ENCODE measurements at regions not wholly inside any gene's neighbourhood (a gene's known extent, or its start where the extent isn't known, plus 50 kb on each side); places are given as distances from the start of the nearest gene placed in this dataset.
"Not testable (repeated sequence)": the region's sequence is repeated elsewhere in the genome, so short reads cannot be mapped to it uniquely, and the experiment has no call there.

- no peak for DNase-seq (ENCODE audit: low read depth)
- no peaks in the 10 kb centered on the region for H3K9me3 ChIP-seq (ENCODE audit: control insufficient read depth, low read length)
- no peaks in the 10 kb centered on the region for H3K27me3 ChIP-seq (replicated peaks; ENCODE audit: control insufficient read depth, insufficient read depth, low read length)
These were observed 83.0 kb upstream of the DTNBP1 start for GRCh38 chr6:15745781-15746180.

DNA sequence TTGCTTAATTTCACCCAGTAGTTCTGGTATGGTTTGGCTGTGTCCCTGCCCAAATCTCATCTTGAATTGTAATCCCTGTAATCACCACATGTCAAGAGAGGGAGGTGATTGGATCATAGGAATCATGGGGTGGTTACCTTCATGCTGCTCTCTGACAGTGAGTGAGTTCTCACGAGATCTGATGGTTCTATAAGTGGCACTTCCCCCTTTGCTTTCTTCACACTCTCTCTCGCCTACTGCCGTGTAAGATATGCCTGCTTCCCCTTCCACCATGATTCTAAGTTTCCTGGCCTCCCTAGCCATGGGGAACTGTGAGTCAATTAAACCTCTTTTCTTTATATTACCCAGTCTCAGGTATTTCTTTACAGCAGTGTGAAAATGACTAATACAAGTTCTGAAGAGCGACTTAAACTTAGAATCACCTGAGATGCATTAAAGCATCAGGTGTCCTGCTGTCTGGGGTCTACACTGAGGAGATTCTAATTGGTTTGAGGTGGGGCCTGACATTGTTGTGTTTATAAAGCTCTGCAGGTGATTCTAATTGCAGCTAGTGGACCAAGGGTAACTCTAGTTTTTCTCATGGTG is 82.1 kb upstream of the DTNBP1 start:
- no peak overlapping the region for H3K9ac ChIP-seq (ENCODE audit: low read length)
- no peaks in the 10 kb centered on the region for H3K4me1 ChIP-seq (ENCODE audit: control insufficient read depth, insufficient read depth, low read length)
- no peaks in the 10 kb centered on the region for H3K27me3 ChIP-seq (replicated peaks; ENCODE audit: control insufficient read depth, insufficient read depth, low read length)
- DNase-seq (ENCODE audit: low read depth) = no peak
- no peak overlapping the region for H3K4me3 ChIP-seq (ENCODE audit: low read length)
- H3K36me3 ChIP-seq (ENCODE audit: control insufficient read depth, insufficient read depth, low read length, severe bottlenecking) = no peaks in the 10 kb centered on the region
- H3K9me3 ChIP-seq (ENCODE audit: control insufficient read depth, low read length) = no peaks in the 10 kb centered on the region

More at GRCh38 chr6:15745781-15746180, 83.0 kb upstream of the DTNBP1 start:
- Histone ChIP-seq H3K36me3 (ENCODE audit: control insufficient read depth, insufficient read depth, low read length, severe bottlenecking) (no peaks in the 10 kb centered on the region), H3K4me3 (ENCODE audit: low read length) (no peak overlapping the region), H3K4me1 (ENCODE audit: control insufficient read depth, insufficient read depth, low read length) (no peaks in the 10 kb centered on the region), H3K9ac (ENCODE audit: low read length) (no peak overlapping the region)

GRCh38 chr6:15742013-15742412 is 79.2 kb upstream of the DTNBP1 start:
- not testable (repeated sequence) for H3K4me1 ChIP-seq (ENCODE audit: control insufficient read depth, insufficient read depth, low read length); H3K27me3 ChIP-seq (replicated peaks; ENCODE audit: control insufficient read depth, insufficient read depth, low read length); H3K9me3 ChIP-seq (ENCODE audit: control insufficient read depth, low read length); H3K4me3 ChIP-seq (ENCODE audit: low read length); H3K9ac ChIP-seq (ENCODE audit: low read length); H3K36me3 ChIP-seq (ENCODE audit: control insufficient read depth, insufficient read depth, low read length, severe bottlenecking); DNase-seq (ENCODE audit: low read depth)

DNA sequence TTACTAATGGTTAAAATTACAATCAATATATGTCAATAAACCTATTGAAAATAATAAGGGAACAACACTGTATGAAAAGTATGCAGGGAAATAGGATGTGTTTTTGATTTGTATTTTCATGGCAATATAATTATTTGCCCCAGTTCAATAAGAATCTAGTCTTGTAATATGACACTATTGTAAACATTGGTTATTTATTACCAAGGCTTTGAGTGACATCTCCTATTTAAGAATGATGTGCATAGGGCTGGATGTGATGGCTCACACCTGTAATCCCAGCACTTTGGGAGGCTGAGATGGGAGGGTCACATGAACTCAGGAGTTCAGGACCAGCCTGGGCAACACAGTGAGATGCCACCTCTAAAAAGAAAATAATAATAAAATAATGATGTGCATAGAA is 78.6 kb upstream of the DTNBP1 start:
- H3K36me3 ChIP-seq (ENCODE audit: control insufficient read depth, insufficient read depth, low read length, severe bottlenecking) = no peaks in the 10 kb centered on the region
- H3K9me3 ChIP-seq (ENCODE audit: control insufficient read depth, low read length) = no peaks in the 10 kb centered on the region
- no peak overlapping the region for H3K9ac ChIP-seq (ENCODE audit: low read length)
- DNase-seq (ENCODE audit: low read depth) = no peak
- no peaks in the 10 kb centered on the region for H3K27me3 ChIP-seq (replicated peaks; ENCODE audit: control insufficient read depth, insufficient read depth, low read length)
- no peaks in the 10 kb centered on the region for H3K4me1 ChIP-seq (ENCODE audit: control insufficient read depth, insufficient read depth, low read length)
- no peak overlapping the region for H3K4me3 ChIP-seq (ENCODE audit: low read length)

DNA sequence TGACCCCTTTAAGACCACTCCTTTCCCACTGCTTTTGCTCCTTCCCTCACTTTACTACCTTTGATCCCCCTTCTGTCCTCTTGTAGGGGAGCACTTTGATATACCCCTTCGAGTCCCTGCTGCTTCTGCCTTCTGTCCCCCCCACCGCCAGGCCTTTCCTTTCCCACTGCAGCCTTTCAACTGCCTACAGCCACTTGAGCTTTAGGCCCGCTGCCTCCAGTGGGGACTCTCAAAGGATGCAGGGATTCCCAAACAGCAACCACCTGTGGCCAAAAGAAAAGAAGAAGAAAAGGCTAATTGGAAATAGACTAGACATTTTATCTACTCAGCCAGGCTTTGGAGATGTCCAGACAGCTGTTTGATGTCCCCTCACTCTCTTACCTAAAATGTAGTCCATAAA is 77.0 kb upstream of the DTNBP1 start:
- H3K9ac ChIP-seq (ENCODE audit: low read length) = no peak overlapping the region
- no peaks in the 10 kb centered on the region for H3K4me1 ChIP-seq (ENCODE audit: control insufficient read depth, insufficient read depth, low read length)
- H3K4me3 ChIP-seq (ENCODE audit: low read length) = no peak overlapping the region
- H3K36me3 ChIP-seq (ENCODE audit: control insufficient read depth, insufficient read depth, low read length, severe bottlenecking) = no peaks in the 10 kb centered on the region
- no peak for DNase-seq (ENCODE audit: low read depth)
- no peaks in the 10 kb centered on the region for H3K9me3 ChIP-seq (ENCODE audit: control insufficient read depth, low read length)
- peaks cover 4% of the 10 kb centered on the region for H3K27me3 ChIP-seq (replicated peaks; ENCODE audit: control insufficient read depth, insufficient read depth, low read length)

DNA sequence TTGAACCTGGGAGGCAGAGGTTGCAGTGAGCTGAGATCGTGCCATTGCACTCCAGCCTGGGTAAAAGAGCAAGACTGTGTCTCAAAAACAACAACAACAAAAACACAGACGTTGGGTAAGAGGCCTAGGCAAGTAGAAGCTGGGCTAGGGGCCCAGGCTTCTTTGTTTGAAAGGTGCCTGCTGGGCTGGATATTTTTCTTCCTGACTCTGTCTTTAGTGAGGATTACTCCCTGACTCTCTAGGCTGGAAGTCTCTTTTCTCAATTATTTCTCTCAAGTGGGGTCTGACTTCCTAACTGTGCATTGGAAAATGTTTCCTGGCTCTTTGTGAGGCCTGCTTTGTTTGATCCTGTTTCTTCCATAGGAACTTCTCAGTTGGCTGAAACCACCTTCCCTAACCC is 76.5 kb upstream of the DTNBP1 start:
- Histone ChIP-seq H3K4me3 (ENCODE audit: low read length) (no peak overlapping the region), H3K27me3 (replicated peaks; ENCODE audit: control insufficient read depth, insufficient read depth, low read length) (peaks cover 4% of the 10 kb centered on the region), H3K4me1 (ENCODE audit: control insufficient read depth, insufficient read depth, low read length) (no peaks in the 10 kb centered on the region), H3K36me3 (ENCODE audit: control insufficient read depth, insufficient read depth, low read length, severe bottlenecking) (no peaks in the 10 kb centered on the region), H3K9me3 (ENCODE audit: control insufficient read depth, low read length) (no peaks in the 10 kb centered on the region), H3K9ac (ENCODE audit: low read length) (no peak overlapping the region)
- no peak for DNase-seq (ENCODE audit: low read depth)

DNA sequence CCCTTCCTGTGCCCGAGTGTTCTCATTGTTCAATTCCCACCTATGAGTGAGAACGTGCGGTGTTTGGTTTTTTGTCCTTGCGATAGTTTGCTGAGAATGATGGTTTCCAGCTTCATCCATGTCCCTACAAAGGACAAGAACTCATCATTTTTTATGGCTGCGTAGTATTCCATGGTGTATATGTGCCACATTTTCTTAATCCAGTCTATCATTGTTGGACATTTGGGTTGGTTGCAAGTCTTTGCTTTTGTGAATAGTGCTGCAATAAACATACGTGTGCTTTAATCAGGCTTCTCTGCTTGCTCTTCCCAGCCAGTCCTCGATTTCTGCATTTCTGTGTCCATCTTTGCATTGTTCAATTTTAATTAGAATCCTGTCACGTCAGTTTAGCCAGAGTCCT is 75.4 kb upstream of the DTNBP1 start:
- not testable (repeated sequence) for H3K4me1 ChIP-seq (ENCODE audit: control insufficient read depth, insufficient read depth, low read length); H3K27me3 ChIP-seq (replicated peaks; ENCODE audit: control insufficient read depth, insufficient read depth, low read length); H3K9me3 ChIP-seq (ENCODE audit: control insufficient read depth, low read length); H3K36me3 ChIP-seq (ENCODE audit: control insufficient read depth, insufficient read depth, low read length, severe bottlenecking); H3K9ac ChIP-seq (ENCODE audit: low read length); DNase-seq (ENCODE audit: low read depth); H3K4me3 ChIP-seq (ENCODE audit: low read length)

GRCh38 chr6:15736297-15736696 is 73.5 kb upstream of the DTNBP1 start:
- Histone ChIP-seq H3K9ac (ENCODE audit: low read length) (no peak overlapping the region), H3K4me3 (ENCODE audit: low read length) (no peak overlapping the region), H3K9me3 (ENCODE audit: control insufficient read depth, low read length) (no peaks in the 10 kb centered on the region), H3K27me3 (replicated peaks; ENCODE audit: control insufficient read depth, insufficient read depth, low read length) (peaks cover 20% of the 10 kb centered on the region), H3K36me3 (ENCODE audit: control insufficient read depth, insufficient read depth, low read length, severe bottlenecking) (no peaks in the 10 kb centered on the region), H3K4me1 (ENCODE audit: control insufficient read depth, insufficient read depth, low read length) (no peaks in the 10 kb centered on the region)
- no peak for DNase-seq (ENCODE audit: low read depth)

DNA sequence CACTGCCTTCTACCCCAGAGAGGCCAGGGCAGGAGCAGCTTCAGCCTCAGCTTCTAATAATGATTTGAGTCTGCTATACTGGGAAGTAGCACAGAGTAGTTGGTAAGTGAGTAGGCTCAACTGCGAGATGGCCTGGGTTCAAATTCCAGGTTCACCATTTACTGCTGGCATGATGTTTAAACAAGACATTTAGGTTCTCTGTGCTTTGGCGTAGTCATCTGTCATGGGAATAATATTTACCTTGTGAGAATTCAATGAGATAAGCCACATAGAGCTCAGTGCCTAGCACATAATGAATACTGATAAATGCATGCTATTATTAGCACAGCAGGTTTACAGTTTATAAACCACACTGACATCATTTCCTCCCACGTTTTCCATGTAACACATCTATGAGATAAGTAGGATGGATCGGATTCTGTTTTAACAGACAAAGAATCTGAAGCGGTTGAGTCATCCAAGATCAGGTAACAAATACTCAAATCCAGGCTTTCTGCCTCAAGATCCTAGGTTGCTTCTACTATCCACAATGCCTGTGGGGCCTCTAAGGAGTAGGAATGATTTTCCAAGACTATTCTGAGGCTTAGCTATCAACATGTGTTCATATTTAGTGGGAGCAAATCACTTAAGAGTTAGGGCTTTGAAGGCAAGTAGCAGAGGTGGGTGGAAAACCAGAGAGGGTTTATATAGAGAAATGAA is 72.9 kb upstream of the DTNBP1 start:
- H3K9ac ChIP-seq (ENCODE audit: low read length) = no peak overlapping the region
- H3K36me3 ChIP-seq (ENCODE audit: control insufficient read depth, insufficient read depth, low read length, severe bottlenecking) = no peaks in the 10 kb centered on the region
- peak; percentile 14 for DNase-seq (ENCODE audit: low read depth)
- no peak overlapping the region for H3K4me3 ChIP-seq (ENCODE audit: low read length)
- H3K9me3 ChIP-seq (ENCODE audit: control insufficient read depth, low read length) = no peaks in the 10 kb centered on the region
- H3K4me1 ChIP-seq (ENCODE audit: control insufficient read depth, insufficient read depth, low read length) = no peaks in the 10 kb centered on the region
- H3K27me3 ChIP-seq (replicated peaks; ENCODE audit: control insufficient read depth, insufficient read depth, low read length) = peaks cover 26% of the 10 kb centered on the region

GRCh38 chr6:15734118-15734897 is 71.5 kb upstream of the DTNBP1 start:
- Histone ChIP-seq H3K9me3 (ENCODE audit: control insufficient read depth, low read length) (no peaks in the 10 kb centered on the region), H3K4me3 (ENCODE audit: low read length) (no peak overlapping the region), H3K27me3 (replicated peaks; ENCODE audit: control insufficient read depth, insufficient read depth, low read length) (peaks cover 32% of the 10 kb centered on the region), H3K36me3 (ENCODE audit: control insufficient read depth, insufficient read depth, low read length, severe bottlenecking) (no peaks in the 10 kb centered on the region), H3K4me1 (ENCODE audit: control insufficient read depth, insufficient read depth, low read length) (no peaks in the 10 kb centered on the region), H3K9ac (ENCODE audit: low read length) (no peak overlapping the region)
- no peak for DNase-seq (ENCODE audit: low read depth)

GRCh38 chr6:15730922-15731321 is 68.1 kb upstream of the DTNBP1 start:
- Histone ChIP-seq H3K27me3 (replicated peaks; ENCODE audit: control insufficient read depth, insufficient read depth, low read length) (peaks cover 32% of the 10 kb centered on the region), H3K9ac (ENCODE audit: low read length) (no peak overlapping the region), H3K9me3 (ENCODE audit: control insufficient read depth, low read length) (no peaks in the 10 kb centered on the region), H3K4me1 (ENCODE audit: control insufficient read depth, insufficient read depth, low read length) (no peaks in the 10 kb centered on the region), H3K36me3 (ENCODE audit: control insufficient read depth, insufficient read depth, low read length, severe bottlenecking) (no peaks in the 10 kb centered on the region), H3K4me3 (ENCODE audit: low read length) (no peak overlapping the region)
- no peak for DNase-seq (ENCODE audit: low read depth)

All from adipocyte (in vitro differentiated cells).